ENCODE measurements at regions not wholly inside any gene's neighbourhood (a gene's known extent, or its start where the extent isn't known, plus 50 kb on each side); places are given as distances from the start of the nearest gene placed in this dataset.
"Not testable (repeated sequence)": the region's sequence is repeated elsewhere in the genome, so short reads cannot be mapped to it uniquely, and the experiment has no call there.

GRCh38 chr1:229885568-229886495 lies 181.2 kb upstream of the GALNT2 start:
- DNase-seq (ENCODE audit: low spot score): no peak

- DNase-seq (ENCODE audit: low spot score): no peak
These were observed 180.4 kb upstream of the GALNT2 start for GRCh38 chr1:229886636-229887035.

- DNase-seq (ENCODE audit: low spot score): no peak
These were observed 179.8 kb upstream of the GALNT2 start for GRCh38 chr1:229887043-229887822.

DNA sequence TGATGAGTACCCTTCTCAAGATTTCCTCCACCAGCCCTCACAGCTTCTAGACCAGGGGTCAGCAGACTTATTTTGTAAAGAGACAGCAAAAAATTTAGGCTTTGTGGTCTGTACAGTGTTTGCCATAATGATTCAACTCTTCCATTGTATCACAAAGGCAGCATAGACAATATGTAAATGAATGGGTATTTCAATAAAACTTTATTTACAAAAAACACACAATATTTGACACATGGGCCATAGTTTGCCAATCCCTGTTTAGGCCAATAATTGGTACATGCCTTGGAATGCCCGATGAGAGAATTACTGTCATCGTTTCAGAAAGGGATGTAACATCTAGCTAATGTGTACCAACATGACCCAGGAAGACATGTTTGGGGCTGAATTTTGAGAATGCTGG lies 178.9 kb upstream of the GALNT2 start:
- DNase-seq (ENCODE audit: low spot score): no peak

DNA sequence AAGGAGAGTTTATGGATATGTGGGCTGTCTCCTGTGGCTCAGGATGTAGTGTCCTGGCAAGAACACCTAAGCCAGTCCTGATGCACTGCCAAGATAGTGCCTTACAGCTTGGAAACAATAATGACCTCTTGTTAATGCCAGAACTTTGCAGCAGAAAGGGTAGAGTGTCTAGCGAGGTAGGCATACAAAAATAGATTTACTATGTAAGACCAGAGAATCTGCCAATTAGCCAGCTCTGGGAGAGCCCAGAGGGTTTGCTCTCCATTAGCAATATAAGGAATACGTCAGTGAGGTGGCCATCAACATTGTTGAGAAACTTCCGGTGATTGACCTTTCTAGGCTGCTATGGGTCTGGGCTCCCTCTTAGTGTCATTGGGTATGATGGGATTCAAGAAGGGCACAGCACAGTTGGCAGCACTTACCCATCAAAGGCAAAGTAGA lies 178.5 kb upstream of the GALNT2 start:
- DNase-seq (ENCODE audit: low spot score): no peak

GRCh38 chr1:229889031-229889517 lies 178.0 kb upstream of the GALNT2 start:
- no peak for DNase-seq (ENCODE audit: low spot score)

DNA sequence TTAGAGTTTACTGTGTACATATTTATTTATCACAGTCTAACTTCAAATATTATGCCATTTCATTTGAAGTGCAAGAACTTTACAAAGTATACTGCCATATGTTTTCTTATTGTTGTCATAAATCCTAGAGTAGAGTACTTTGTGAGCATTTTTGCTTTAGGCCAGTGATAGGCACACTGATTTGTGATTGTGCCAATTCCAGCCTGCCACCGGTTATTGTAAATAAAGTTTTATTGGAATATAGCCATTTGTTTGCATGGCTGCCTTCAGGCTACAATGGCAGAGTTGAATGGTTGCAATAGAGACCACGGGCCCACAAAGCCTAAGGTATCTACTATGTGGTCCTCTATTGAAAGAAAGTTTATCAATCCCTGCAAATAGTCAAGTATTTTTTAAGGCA lies 175.8 kb upstream of the GALNT2 start:
- no peak for DNase-seq (ENCODE audit: low spot score)

DNA sequence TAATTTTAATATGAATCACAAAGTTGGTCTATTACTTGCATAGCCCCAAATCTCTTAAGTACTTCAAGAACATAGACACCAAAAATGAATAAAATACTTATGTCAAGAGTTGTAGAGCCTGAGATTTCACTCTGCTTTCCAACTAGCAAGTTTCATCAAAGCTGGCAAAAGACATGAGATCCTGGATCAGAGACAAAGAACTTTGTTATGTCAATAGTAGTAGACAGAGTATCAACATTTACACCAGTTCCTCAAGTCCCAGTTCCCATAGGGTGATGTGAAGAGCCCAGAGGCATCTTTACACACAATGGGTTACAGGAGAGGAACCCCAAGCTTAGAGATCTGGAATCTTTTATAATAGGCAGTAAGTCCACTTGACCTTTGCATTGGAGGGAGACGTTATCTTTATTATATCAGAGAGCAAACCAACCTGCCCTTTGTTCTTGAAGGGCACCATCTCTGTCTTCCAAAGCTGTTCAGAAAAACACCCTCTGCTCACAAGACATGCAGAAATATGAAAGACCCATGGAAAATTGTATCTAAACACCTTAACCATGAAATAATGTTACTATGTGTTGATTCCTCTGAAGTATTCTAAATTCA lies 174.4 kb upstream of the GALNT2 start:
- DNase-seq (ENCODE audit: low spot score): no peak

DNA sequence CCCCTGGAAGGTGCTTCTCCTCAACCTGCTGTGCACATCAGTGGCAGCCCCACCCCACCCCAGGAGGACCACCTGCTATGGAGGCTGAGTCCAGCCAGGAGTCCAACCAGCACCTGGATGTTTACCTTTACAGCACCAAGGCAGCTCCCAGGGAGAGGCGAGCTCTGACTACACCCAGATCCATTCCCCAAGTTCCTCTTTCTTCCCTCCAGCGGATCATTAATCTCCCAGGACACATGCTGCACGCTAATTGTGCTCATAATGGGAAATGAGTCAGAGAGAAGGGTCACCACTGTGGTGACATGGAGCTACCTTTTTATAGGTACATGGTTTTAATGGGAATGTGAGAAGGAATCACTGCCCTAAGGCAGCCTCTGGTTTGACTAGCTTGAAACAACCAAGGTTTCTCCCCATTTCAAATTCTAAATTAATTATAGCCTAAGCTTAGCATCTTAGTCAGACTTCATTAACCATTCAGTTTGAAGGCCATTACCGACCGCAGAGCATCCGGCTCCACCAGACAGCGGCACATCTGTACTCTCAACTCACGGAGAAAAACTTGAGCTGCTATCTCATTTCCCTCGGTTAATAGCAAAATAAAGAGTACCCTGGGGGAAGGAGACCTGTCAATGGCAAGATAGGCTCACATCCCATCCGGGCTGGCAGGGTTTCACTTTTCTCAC lies 173.1 kb upstream of the GALNT2 start:
- no peak for DNase-seq (ENCODE audit: low spot score)

GRCh38 chr1:229894532-229894931 lies 172.5 kb upstream of the GALNT2 start:
- no peak for DNase-seq (ENCODE audit: low spot score)

- DNase-seq (ENCODE audit: low spot score): no peak
These were observed 171.4 kb upstream of the GALNT2 start for GRCh38 chr1:229895605-229896004.

DNA sequence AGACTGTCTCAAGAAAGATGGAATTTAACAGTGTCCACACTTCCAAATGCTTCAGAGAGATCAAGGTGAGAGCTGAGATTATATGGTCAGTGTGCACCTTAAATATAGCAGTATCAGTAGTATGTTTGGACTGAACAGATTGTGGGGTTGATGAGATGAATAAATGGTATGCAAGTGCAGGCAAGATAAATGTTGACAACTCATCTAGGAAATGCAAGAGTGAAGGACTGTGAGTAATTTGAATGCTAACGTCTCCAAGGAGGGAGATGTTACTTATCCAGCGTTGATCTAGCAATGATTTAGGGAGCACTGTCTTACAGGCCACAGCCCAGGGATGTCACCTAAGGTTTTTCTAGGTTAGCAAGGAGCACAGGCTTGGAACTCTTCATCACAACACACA lies 170.7 kb upstream of the GALNT2 start:
- DNase-seq (ENCODE audit: low spot score): no peak

GRCh38 chr1:229896861-229897260 lies 170.2 kb upstream of the GALNT2 start:
- no peak for DNase-seq (ENCODE audit: low spot score)

GRCh38 chr1:229897501-229897900 lies 169.5 kb upstream of the GALNT2 start:
- no peak for DNase-seq (ENCODE audit: low spot score)

DNA sequence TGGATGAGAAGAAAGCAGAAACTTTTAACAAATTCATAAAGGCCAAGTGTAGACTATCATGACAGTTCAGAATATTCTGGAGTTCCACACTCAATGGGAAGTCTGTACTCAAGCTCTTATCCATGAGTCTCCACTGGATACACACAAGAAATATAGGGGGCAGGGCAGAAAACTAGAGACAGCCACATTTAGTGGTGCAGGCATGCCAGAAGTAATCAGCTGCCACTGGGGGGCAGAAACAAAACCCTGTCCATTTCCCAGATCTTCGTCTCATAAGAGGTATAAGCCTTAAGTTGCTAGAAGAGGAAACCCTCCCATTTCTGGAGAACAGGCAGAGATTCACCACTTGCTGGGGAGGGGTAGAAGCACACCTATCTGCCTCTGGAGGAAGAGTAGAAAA lies 166.8 kb upstream of the GALNT2 start:
- no peak for DNase-seq (ENCODE audit: low spot score)

DNA sequence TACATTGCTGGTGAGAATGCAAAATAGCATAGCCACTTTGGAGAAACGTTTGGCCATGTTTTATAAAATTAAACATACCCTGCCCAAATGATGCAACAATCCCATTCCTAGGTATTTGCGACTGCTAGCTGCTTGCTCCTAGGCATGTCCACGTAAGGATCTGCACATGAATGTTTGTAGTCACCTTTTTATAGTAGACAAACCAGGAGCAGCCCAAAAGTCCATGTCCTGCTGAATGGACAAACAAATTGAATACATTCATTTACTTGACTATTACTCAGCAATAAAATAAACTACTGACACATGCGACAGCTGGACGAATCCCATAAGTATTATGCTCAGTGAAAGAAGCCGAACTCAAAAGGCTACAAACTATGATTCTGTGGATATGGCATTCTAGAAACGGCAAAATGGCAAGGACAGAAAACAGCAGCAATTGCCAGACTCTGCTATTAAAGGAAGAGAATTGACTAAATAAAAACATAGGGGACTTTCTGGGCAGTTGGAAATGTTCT lies 161.9 kb upstream of the GALNT2 start:
- no peak for DNase-seq (ENCODE audit: low spot score)

DNA sequence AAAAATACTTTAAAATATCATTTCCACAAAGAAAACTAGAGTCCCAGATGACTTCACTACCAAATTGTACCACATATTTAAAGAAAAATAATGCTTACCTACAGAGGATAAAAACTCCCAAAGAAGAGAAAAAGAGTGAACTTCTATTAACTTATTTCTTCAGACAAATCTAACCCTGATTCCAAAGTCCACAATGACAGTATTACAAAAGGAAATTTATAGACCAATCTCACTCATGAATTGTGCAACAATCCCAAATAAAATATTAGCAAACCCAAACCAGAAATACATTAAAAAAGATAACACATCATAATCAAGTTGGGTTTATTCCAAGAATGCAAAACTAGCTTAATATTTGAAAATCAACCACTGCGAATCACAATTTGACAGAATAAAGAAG lies 161.4 kb upstream of the GALNT2 start:
- DNase-seq (ENCODE audit: low spot score): no peak

GRCh38 chr1:229907884-229908638 lies 159.0 kb upstream of the GALNT2 start:
- DNase-seq (ENCODE audit: low spot score): no peak

DNA sequence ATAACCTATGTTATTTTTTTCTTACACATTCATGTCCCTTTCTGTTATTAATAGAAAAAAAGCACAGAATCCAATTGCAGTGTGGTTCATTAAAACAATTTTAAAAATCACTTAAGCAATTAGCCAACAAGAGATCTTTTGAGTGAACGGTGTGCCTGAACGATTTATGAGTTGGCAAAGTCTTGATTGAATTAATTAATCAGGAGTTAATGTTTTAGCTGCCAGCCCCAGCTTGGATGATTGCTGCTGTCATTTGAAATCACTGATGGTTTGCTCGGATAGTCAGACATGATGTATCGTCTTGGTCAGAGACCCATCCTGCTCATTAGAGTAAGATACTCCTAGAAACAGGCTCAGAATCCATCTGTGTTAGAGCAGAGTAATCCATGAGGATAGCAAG lies 158.3 kb upstream of the GALNT2 start:
- no peak for DNase-seq (ENCODE audit: low spot score)

- DNase-seq (ENCODE audit: low spot score): no peak
These were observed 153.5 kb upstream of the GALNT2 start for GRCh38 chr1:229913489-229913888.

- DNase-seq (ENCODE audit: low spot score): not testable (repeated sequence)
These were observed 147.6 kb upstream of the GALNT2 start for GRCh38 chr1:229919488-229919887.
